Common myeloid progenitor, CD34-positive (primary cell): ENCODE measurements at regions not wholly inside any gene's neighbourhood (a gene's known extent, or its start where the extent isn't known, plus 50 kb on each side); places are given as distances from the start of the nearest gene placed in this dataset.

ENCODE experiments used
- CTCF ChIA-PET: fragments of 350-600 bp; sonication (Branson Sonifier 250); formaldehyde crosslinking; loops from one replicate; lab custom pipeline; 2021; ENCODE audit warnings: antibody characterized with exemption; lab: Charles Lee
- POLR2A ChIA-PET: fragments of 350-600 bp; sonication (Branson Sonifier 250); formaldehyde crosslinking; loops from one replicate; lab custom pipeline; 2021; ENCODE audit warnings: antibody characterized with exemption; lab: Charles Lee
- DNase-seq, 3 donors: peaks; one replicate each; pipeline versions ENCODE4 v3.0.0 to v3.0.0-alpha.2; 2013
- H3K27ac ChIP-seq, 2 experiments: 1 replicate in 1 of 2; 2 replicates in 1 of 2; pipeline ENCODE4 v1.7.0; 2013; ENCODE audit warnings: inconsistent platforms in 2 of 2, low read length in 2 of 2, mild to moderate bottlenecking in 2 of 2, low read depth in 1 of 2, moderate library complexity in 1 of 2; ENCODE audit not compliant: severe bottlenecking in 2 of 2, insufficient read depth in 1 of 2, poor library complexity in 1 of 2
- H3K27me3 ChIP-seq, 5 experiments: replicated peaks in 2 of 5; 1 replicate in 3 of 5; 2 replicates in 2 of 5; pipeline versions ENCODE4 v1.6.1 to v1.7.0; 2013; ENCODE audit warnings: low read length in 4 of 5, mild to moderate bottlenecking in 2 of 5, moderate library complexity in 2 of 5, inconsistent platforms in 1 of 5; ENCODE audit not compliant: insufficient read depth in 5 of 5, control insufficient read depth in 4 of 5
- H3K36me3 ChIP-seq, 4 experiments: 1 replicate in 2 of 4; 2 replicates in 2 of 4; pipeline versions ENCODE4 v1.6.1 to v1.7.0; 2013; ENCODE audit warnings: low read length in 3 of 4, control low read depth in 1 of 4, mild to moderate bottlenecking in 1 of 4; ENCODE audit not compliant: control insufficient read depth in 4 of 4, insufficient read depth in 4 of 4
- H3K4me1 ChIP-seq, 4 experiments: 1 replicate in 3 of 4; 2 replicates in 1 of 4; pipeline versions ENCODE4 v1.6.1 to v1.7.1; 2013; ENCODE audit warnings: low read length in 3 of 4, mild to moderate bottlenecking in 3 of 4, control low read depth in 1 of 4, inconsistent platforms in 1 of 4, moderate library complexity in 1 of 4; ENCODE audit not compliant: control insufficient read depth in 4 of 4, insufficient read depth in 4 of 4; ENCODE audit errors: control extremely low read depth in 1 of 4
- H3K4me3 ChIP-seq, 7 experiments: 1 replicate in 4 of 7; 2 replicates in 3 of 7; pipeline versions ENCODE4 v1.5.1 to v1.7.0; 2013; ENCODE audit warnings: mild to moderate bottlenecking in 7 of 7, low read length in 6 of 7, moderate library complexity in 6 of 7, inconsistent platforms in 2 of 7, low read depth in 2 of 7, control low read depth in 1 of 7; ENCODE audit not compliant: insufficient read depth in 4 of 7, control insufficient read depth in 1 of 7; ENCODE audit errors: extremely low read depth in 1 of 7
- H3K9me3 ChIP-seq, 5 experiments: 1 replicate in 4 of 5; 2 replicates in 1 of 5; pipeline versions ENCODE4 v1.6.1 to v1.7.1; 2013; ENCODE audit warnings: low read length in 4 of 5, mild to moderate bottlenecking in 2 of 5, inconsistent platforms in 1 of 5, low read depth in 1 of 5, moderate library complexity in 1 of 5; ENCODE audit not compliant: control insufficient read depth in 4 of 5, insufficient read depth in 2 of 5; ENCODE audit errors: control extremely low read depth in 1 of 5
- WGBS: methylation state at CpG from one replicate; pipeline ENCODE4 v1.1.5; 2013; ENCODE audit not compliant: insufficient coverage; 5-methylcytosine and 5-hydroxymethylcytosine counted together

DNA sequence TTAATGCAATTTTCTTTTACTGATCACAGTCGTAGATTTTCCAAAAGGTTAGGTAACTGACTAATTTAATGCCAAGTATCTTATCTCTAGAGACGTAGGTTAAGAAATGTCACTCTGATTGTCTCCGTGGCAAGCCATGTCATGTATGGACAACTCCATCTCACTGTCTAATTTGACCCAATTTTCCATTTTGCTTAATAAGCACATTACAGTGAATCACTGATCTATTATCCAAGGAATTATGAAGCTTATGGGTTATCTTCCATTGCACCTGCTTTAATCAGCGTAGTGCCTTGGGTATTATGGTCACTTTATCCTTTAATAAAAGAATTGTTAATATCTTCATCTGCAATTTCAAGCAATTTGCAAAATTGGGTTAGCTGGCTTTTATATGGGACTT lies 557.4 kb upstream of the ROBO2 start:
- no peak overlapping the region for H3K4me3 ChIP-seq
- ChIA-PET CTCF (interaction anchor here (0.6 kb wide), 1 partner anchor 94 kb away, joined by 3 read pairs; no protein-coding TSS in a partner anchor), POLR2A (no interaction called here)
- no peak for DNase-seq
- H3K4me1 ChIP-seq: no peaks in the 10 kb centered on the region
- H3K27me3 ChIP-seq: no peaks in the 10 kb centered on the region
- no peak overlapping the region for H3K27ac ChIP-seq
- 80% methylated on average over 1 of the region's 4 CpGs for WGBS
- peaks cover 0 to 1% (median 0%) of the 10 kb centered on the region in 5 experiments for H3K9me3 ChIP-seq
- H3K36me3 ChIP-seq: no peaks in the 10 kb centered on the region

DNA sequence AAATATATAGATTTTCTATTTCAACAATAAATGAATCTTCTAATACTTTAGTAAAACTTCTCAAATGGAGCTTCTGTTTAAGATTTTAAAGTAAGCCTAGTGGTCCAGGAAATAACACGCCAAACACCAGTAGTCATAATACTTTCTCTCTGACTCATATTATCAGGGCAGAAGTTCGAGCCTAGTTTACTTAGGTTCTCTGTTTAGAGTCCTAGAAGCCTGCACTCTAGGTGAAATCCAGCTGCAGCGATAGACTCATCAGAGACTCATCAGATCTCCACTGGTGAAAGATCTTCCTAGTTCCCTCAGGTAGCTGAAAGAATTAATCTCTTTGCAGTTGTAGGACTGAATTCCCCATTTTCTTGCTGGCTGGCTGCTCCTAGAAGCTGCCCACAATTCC lies 552.5 kb upstream of the ROBO2 start:
- ChIA-PET POLR2A (no interaction called here), CTCF (no interaction called here)
- no peak overlapping the region for H3K4me3 ChIP-seq
- no peak for DNase-seq
- WGBS: 98% methylated on average over 3 of the region's 3 CpGs
- H3K9me3 ChIP-seq: peaks cover 0 to 3% (median 0%) of the 10 kb centered on the region in 5 experiments
- no peak overlapping the region for H3K27ac ChIP-seq
- no peaks in the 10 kb centered on the region for H3K4me1 ChIP-seq
- no peaks in the 10 kb centered on the region for H3K27me3 ChIP-seq
- H3K36me3 ChIP-seq: no peaks in the 10 kb centered on the region

DNA sequence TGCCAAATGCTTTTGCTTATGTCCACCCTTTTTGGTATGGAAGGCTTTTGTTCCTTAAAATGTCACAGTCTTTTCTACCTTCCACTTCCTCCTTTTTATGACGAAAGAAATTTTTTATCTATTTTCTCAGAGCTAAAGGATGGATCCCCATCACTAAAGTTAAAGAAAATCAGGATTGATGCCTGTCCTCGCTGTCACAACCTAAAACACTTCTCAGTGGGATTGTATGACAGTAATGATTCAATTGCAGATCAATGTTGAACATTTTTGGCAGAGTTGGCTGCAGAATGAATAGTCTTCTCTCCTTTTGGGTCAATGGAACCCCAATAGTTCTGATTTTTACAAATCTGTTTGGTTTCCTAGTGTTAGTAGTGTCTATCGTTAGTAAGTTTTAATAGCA lies 549.8 kb upstream of the ROBO2 start:
- Histone ChIP-seq H3K27me3 (no peaks in the 10 kb centered on the region), H3K4me3 (no peak overlapping the region), H3K4me1 (no peaks in the 10 kb centered on the region), H3K9me3 (peaks cover 0 to 3% (median 0%) of the 10 kb centered on the region in 5 experiments), H3K36me3 (no peaks in the 10 kb centered on the region), H3K27ac (no peak overlapping the region)
- CTCF ChIA-PET: no interaction called here
- POLR2A ChIA-PET: no interaction called here
- WGBS: 80% methylated on average over 2 of the region's 3 CpGs
- DNase-seq: no peak

DNA sequence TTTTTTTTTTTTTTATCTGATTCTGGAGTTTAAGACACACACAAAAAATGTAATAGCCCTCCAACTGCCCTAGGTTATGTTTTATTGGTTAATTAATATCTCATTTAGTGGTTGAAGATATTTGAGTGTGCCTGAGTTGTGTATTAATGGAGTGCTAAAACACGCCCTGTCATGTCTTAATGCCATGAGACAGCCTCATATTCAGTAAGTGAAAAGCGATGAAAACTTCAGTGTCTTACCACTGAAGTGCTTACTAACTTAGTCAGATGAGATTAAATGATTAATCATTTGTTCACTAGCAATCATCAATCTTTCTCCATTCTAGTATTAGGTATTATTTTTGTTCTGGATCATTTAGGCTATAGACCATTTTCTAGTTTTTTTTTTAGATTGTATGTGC lies 544.7 kb upstream of the ROBO2 start:
- H3K4me1 ChIP-seq: no peaks in the 10 kb centered on the region
- H3K4me3 ChIP-seq: no peak overlapping the region
- ChIA-PET POLR2A (no interaction called here), CTCF (no interaction called here)
- WGBS: 100% methylated on average over 1 of the region's 2 CpGs
- DNase-seq: no peak
- no peaks in the 10 kb centered on the region for H3K27me3 ChIP-seq
- no peak overlapping the region for H3K27ac ChIP-seq
- no peaks in the 10 kb centered on the region for H3K9me3 ChIP-seq
- no peaks in the 10 kb centered on the region for H3K36me3 ChIP-seq

DNA sequence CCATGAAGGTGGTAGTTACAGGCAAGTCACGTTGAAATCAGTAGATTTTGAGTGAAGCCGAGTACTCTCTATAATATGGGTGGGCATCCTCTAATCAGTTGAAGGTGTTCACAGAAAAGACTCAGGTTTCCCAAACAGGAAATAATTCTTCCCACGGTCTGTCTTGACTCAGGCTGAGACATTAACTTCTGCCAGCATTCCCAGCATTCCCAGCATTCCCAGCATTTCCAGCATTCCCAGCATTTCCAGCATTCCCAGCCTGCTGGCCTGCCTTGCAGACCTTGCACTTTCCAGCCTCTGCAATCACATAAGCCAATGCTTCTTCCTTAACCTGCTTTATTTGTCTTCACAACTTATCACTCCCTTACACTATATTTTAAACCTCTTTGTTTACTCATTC lies 542.3 kb upstream of the ROBO2 start:
- no peaks in the 10 kb centered on the region for H3K36me3 ChIP-seq
- WGBS: 89% methylated on average over 3 of the region's 3 CpGs
- DNase-seq: no peak
- H3K27ac ChIP-seq: no peak overlapping the region
- H3K9me3 ChIP-seq: no peaks in the 10 kb centered on the region
- no peak overlapping the region for H3K4me3 ChIP-seq
- no peaks in the 10 kb centered on the region for H3K4me1 ChIP-seq
- POLR2A ChIA-PET: no interaction called here
- CTCF ChIA-PET: no interaction called here
- H3K27me3 ChIP-seq: no peaks in the 10 kb centered on the region

DNA sequence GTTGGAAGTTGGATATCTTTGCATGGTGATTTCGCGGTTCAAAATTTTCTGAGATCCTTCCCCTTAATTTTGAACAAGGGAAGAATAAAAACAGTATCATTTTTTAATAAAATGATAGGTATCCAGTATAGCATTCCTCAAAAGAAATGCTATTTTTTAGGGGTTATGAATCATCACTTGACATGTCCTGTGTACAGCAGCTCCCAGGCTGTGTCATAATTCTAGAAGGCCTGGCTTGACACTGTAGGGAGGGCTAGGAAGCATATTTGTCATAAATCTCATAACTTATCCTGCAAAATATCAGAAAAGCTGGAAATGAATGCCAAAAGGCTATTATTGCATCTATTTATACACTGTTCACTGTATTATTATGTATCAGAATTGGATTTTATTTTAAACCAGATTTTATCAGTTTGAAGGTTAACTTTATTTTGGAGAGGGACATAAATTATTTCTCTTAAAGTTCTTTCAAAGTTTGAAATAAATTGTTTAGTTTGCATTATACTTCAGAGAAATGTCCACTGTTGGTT lies 539.1 kb upstream of the ROBO2 start:
- ChIA-PET POLR2A (no interaction called here), CTCF (no interaction called here)
- no CpG with 5 or more reads among the region's 2 CpGs for WGBS
- Histone ChIP-seq H3K36me3 (no peaks in the 10 kb centered on the region), H3K4me1 (no peaks in the 10 kb centered on the region), H3K4me3 (no peak overlapping the region), H3K27me3 (no peaks in the 10 kb centered on the region), H3K27ac (no peak overlapping the region), H3K9me3 (no peaks in the 10 kb centered on the region)
- DNase-seq: no peak

DNA sequence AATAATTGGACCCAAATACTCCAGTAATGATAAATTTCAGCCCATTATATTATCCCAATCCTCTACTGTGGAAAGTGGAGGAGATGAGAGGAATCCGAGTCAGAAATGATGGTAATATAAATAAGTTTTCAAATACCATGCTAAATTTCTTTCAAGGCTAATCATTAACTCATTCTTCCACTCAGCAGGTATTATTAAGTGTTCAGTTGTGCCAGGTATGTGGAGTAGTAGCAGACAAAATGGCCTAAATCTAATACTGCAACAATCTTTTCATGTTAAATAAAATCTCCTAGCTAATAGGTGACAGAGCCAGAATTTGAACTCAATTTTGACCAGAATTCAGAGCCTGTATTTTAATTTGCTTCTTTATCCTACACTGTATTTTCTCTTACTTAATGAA lies 538.6 kb upstream of the ROBO2 start:
- no peak overlapping the region for H3K27ac ChIP-seq
- no peaks in the 10 kb centered on the region for H3K36me3 ChIP-seq
- H3K4me1 ChIP-seq: no peaks in the 10 kb centered on the region
- WGBS: no CpG with 5 or more reads among the region's 1 CpG
- no peak for DNase-seq
- POLR2A ChIA-PET: no interaction called here
- CTCF ChIA-PET: no interaction called here
- no peaks in the 10 kb centered on the region for H3K9me3 ChIP-seq
- no peaks in the 10 kb centered on the region for H3K27me3 ChIP-seq
- no peak overlapping the region for H3K4me3 ChIP-seq
